SKM-1 treated with dmso at 0.1 percent for 144 hours (cell line): ENCODE measurements at regions not wholly inside any gene's neighbourhood (a gene's known extent, or its start where the extent isn't known, plus 50 kb on each side); places are given as distances from the start of the nearest gene placed in this dataset.
"Not testable (repeated sequence)": the region's sequence is repeated elsewhere in the genome, so short reads cannot be mapped to it uniquely, and the experiment has no call there.

Experiments
- DNase-seq: peaks from one replicate; lab custom pipeline; 2025; ENCODE audit not compliant: unreplicated experiment; lab: John Stamatoyannopoulos, UW

DNA sequence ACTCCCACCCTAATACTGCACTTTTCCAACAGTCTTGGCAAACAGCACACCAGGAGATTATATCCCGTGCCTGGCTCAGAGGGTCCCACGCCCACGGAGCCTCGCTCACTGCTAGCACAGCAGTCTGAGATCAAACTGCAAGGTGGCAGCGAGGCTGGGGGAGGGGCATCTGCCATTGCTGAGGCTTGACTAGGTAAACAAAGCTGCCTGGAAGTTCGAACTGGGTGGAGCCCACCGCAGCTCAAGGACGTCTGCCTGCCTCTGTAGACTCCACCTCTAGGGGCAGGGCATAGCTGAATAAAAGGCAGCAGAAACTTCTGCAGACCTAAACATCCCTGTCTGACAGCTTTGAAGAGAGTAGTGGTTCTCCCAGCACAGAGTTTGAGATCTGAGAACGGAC, 401.9 kb upstream of the SLC30A5 start:
- not testable (repeated sequence) for DNase-seq

- DNase-seq = no peak
Observed at GRCh38 chr5:68698025-68698940, 395.5 kb upstream of the SLC30A5 start.

DNA sequence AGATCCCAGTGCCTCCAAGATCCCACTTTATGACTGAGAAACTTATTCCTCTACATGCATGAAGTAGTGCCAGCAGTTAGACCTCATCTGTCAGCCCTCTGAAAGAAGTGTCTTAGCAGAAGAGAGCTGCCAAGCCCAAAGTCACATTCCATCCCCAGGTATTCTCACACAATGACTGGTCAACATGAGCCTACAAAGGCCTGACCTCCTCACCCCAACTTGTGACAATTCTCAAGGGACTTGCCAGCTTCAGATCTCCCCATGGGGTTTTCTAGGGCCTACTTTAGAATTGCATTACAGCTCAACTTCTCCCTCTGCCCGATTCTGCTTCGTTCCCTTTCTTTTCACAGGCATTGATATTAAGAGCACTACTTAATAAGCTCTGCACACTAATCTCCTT, 393.8 kb upstream of the SLC30A5 start:
- DNase-seq = no peak

DNA sequence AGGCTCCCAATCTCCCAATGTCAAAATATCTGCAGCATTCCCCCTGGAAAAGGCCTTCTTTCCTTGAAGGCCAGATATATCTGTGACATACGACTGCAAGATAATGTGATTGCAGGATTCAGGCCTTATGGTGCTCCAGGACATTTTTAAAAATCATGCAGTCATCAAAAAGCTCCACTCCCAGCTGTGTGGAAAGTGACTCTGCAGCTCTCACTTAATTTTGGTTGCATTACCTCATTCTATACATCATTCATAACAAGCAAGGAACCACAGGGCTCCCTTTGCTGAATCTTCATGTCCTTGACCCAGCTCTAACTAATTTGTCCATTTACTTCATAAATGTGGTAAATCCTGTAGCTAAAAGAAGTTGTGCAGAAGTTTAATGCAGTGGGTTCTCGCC, 386.2 kb upstream of the SLC30A5 start:
- no peak for DNase-seq

- DNase-seq = no peak
Observed at GRCh38 chr5:68708156-68708841, 385.5 kb upstream of the SLC30A5 start.

DNA sequence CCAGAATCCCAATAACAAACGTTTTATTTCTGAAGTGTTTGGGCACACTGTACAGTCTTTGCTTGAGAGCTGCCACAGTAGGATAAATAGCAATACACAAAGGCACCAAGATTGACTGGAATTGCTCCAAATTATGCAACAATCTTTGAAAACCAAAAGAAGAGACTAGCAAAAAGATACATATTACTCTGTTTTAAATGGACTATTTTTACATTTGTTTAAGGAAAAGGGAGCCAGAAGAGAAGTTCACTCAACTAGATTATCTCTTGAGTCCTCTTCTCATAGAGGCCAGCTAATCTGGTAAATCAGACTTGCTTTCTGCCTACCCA, 385.0 kb upstream of the SLC30A5 start:
- no peak for DNase-seq

- no peak for DNase-seq
Observed at GRCh38 chr5:68709239-68709638, 384.6 kb upstream of the SLC30A5 start.

GRCh38 chr5:68710514-68710913, 383.3 kb upstream of the SLC30A5 start:
- DNase-seq = no peak

DNA sequence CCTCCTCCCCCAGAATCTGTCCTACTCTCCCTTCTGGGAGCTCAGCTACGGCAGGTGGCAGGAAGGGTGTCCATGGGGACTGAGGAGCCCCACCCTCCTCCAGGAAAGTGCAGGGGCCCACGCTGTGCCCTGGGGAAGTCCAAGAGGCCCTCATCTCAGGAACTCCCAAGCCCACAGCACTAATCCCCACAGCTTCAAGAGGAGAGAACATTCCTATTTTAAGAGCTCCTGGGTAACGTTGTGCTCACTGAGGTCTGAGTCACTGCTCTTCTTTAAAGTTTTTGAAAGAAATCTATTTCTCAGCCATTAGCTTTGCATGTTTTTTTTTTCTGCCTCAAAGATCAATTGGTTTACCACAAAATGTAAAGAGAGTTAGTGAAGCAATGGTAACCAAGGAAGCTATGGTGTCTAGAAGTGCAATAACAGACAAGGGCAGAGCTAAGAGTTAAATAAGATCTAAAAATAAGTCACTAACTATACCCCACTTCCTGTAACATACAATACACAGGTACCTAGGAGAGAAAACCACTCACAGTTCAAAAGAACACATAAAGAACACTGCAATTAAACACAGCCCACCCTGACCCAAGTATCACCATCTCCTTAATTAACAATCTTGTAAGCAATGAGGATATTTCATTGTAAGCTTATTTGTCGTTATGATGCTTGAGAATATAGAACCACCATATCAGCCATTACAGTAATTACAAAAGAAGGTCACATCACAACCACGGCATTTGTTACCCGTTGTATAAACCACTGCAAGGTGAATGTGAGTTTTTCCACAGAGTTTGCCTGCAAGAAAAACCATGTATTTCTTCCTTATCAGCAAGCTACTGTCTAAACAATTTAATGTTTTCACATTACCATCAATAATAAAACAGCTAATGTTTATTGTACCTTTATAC, 382.3 kb upstream of the SLC30A5 start:
- DNase-seq = no peak

- no peak for DNase-seq
Observed at GRCh38 chr5:68714810-68715209, 379.0 kb upstream of the SLC30A5 start.

DNA sequence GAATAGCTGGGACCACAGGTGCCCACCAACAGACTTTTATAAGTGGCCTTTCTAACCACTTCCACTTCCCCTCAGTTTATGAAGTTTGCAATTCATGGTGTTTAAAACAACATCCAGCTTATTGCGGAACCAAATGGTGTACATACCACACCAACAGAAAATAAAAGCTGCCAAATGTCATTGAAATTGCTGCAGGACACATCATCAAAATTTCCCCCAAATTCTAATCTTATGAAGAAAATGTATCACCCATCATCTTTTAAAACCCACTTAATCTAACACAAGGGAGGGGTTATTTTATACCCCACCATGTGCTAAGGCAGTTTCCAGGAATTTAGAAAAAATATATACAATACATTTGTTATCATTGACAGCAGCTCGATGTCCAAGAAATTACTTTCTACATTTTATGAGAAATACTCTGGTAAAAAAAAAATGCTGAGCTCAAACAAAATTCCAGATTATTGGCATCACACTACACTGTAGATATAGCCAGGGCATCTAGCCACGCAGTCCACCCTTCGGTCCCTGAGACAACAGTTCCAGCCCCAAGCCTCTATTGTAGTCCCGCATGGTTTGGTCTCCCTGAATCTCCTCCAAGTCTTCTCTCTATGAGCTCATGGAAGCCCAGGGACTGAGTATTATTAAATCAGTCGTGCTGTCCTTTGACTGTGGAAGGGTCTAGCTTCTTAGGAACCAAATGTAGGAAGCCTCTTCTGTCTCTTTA, 372.8 kb upstream of the SLC30A5 start:
- no peak for DNase-seq

DNA sequence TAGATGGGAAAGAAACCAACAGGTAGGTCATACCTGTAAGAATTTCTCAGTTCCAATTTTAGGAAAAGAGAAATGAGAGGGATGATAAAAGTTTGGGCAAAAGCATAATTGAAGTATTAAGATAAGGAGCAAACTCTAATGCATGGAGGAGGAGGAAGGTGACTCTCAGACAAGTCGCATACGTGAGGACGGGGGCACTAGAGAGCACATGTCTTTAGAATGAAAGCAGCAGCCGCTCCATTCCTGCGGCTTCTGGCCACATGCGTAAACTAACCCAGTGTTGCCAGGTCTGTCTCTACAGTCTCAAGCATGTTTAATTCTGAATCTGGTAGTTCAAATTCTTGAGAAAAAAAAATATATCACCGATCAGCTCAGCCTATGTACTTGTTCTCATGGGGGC, 371.5 kb upstream of the SLC30A5 start:
- DNase-seq = no peak

DNA sequence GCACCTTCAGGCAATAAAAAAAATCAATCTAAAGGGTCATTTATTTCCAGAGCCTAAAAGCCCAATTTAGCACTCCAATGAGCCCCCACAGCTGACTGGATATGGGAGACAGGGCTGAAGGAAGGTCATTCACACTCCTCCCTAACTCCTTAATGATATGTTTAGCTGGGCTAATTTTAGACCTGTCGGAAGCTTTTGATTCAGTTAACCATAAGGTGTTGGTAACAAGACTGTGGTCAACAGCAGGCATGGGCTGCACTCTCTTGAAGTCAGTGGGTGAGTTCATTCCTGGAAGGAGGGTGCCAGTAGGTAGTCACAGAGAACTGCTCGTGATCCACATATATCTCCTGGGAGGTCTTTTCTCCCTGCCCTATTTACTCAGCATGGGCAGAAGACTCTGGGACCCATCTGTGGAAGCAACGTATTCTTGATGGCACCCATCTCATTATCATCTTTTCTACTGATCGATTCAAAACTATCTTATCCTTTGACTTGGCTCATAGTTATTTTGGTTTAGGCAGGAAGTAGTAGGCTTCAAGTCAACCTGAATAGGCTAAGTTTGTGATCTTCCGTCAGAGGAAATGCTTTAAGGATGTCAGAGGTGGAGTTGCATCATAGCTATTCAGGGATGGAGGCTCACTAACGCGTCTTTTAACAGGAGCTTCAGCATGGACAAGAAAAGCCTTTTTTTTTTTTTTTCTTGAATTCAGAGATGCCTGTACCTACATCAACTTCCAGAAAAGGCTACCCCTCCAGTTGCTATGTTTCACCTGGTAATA, 367.7 kb upstream of the SLC30A5 start:
- no peak for DNase-seq

DNA sequence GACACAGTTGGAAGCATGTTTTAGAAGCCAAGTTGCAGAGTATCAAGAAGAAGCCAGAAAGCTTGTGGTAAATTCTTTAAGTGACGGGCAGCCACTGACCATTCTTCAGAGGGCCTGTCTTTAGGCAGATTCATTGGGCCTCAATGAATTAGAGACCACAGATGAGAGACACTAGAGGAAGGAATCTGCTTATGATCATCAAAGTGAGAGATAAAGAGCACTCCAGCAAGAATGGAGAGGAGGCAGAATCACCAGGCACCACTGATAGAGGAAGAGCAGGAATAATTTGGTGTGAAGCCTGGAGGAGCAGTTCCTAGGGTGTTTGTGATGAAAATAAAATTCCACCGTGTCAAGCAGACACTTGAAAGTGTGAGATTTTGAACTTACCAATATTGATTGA, 365.9 kb upstream of the SLC30A5 start:
- no peak for DNase-seq

GRCh38 chr5:68729678-68730077, 364.1 kb upstream of the SLC30A5 start:
- no peak for DNase-seq

GRCh38 chr5:68730220-68730978, 363.4 kb upstream of the SLC30A5 start:
- no peak for DNase-seq

- no peak for DNase-seq
Observed at GRCh38 chr5:68730979-68731654, 362.7 kb upstream of the SLC30A5 start.

DNA sequence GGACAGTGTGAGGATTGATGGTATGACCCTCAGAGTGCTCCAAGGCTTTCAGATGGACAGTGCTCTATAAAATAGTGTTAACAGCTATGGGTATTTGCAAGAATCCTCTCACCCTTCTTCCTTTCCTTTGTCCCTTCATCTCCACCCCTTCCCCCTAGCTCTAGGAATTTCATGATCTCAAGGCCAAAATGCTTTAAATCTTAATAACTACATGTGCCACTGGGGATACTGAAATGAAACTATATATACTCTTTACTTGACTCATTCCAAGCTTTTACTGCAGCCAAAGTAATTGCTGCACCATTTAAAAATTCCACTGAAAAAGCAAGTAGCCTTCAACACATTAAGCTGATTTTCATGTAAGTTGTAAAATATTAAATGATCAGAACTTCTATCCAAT, 361.6 kb upstream of the SLC30A5 start:
- DNase-seq = no peak

DNA sequence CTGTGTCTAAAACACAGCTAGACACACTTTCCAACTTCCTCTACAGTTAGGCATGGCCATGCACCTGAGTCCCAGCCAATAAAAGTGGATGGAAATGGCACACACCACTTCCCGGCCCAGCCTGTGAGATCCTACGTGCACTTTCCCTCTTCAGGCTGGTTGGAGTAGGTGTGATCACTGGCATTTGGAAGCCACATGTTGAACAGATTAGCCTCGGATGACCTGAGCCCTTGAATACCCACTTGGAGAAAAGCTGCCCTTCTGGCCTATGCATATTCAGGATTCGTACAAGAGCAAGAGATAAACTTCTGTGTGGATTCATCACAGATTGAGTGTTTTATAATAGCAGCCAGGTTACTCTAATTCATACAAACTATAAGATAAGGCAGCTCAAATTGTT, 359.0 kb upstream of the SLC30A5 start:
- no peak for DNase-seq
